GM19467 (cell line): ENCODE measurements at regions not wholly inside any gene's neighbourhood (a gene's known extent, or its start where the extent isn't known, plus 50 kb on each side); places are given as distances from the start of the nearest gene placed in this dataset.
A peak's percentile ranks its signal among the peaks of the same experiment; 100 is the strongest.

Source experiments
- ATAC-seq: cut with Tn5 transposase; IDR thresholded peaks from one replicate; pipeline ENCODE4 v1.9.1; 2021; ENCODE audit warnings: mild to moderate bottlenecking, moderate library complexity; ENCODE audit not compliant: unreplicated experiment

- ATAC-seq: no peak
Measured at GRCh38 chr1:110765640-110766335, 91.0 kb upstream of the KCNA3 start.

- no peak for ATAC-seq
Measured at GRCh38 chr1:110763149-110763548, 88.4 kb upstream of the KCNA3 start.

- no peak for ATAC-seq
Measured at GRCh38 chr1:110760321-110760720, 85.6 kb upstream of the KCNA3 start.

DNA sequence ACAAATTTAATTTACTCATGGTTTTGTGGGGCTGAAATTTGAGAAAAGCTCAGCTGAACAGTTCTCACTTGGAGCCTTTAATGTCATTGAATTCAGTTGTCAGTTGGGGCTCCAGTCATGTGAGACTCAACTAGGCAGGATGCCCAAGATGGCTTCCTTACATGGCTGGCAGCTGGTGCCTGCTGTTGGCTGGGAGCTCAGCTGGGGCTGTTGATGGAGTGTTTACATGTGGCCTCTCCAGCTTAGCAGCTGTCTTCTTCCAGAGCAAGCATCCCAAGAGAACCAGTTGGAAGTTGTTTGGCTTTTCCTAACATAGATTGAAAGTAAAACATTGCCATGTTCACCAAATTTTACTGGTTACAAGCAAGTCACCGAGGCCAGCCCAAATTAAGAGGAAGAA lies 81.8 kb upstream of the KCNA3 start:
- no peak for ATAC-seq

GRCh38 chr1:110752941-110753725 lies 78.4 kb upstream of the KCNA3 start:
- no peak for ATAC-seq

DNA sequence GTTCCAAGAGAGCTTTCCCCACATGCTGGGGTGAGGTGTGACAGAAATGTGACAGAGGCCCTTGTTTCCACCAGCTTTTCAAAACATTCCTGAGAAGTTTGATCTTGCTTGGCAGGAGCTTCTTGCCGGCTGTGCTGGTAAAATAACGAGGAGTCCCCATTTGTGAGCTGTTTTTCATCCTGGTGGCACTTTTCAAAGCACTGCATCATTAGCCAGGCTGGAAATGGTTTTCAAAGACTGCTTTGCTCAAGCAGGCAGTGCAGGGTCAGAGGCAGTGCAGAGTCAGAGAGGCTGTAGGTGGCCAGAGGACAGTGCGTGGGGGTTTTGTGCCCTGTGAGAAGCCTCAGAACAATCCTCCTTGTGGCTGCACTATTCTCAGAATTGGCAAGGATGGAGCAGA lies 75.8 kb upstream of the KCNA3 start:
- no peak for ATAC-seq

GRCh38 chr1:110749960-110750359 lies 75.2 kb upstream of the KCNA3 start:
- ATAC-seq: no peak

GRCh38 chr1:110746644-110747259 lies 72.0 kb upstream of the KCNA3 start:
- ATAC-seq: no peak

DNA sequence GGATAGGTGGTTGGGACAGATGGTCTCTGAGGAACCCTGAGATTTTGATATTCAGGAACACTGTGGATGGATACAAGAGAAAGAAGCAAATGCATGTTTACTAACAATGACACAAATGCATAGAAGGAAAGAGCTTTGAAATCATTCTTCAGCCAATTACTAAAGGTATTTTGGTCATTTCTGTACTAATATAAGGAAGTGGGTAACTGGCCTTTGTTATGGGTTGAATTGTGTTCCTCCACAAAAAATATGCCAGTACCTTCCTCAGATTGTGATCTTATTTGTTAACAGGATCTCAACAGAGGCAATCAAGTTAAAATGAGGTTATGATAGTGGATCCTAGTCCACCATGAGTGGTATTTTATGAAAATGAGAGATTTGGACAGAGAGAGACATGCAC lies 68.7 kb upstream of the KCNA3 start:
- no peak for ATAC-seq

- ATAC-seq: no peak
Measured at GRCh38 chr1:110736900-110737605, 62.3 kb upstream of the KCNA3 start.

DNA sequence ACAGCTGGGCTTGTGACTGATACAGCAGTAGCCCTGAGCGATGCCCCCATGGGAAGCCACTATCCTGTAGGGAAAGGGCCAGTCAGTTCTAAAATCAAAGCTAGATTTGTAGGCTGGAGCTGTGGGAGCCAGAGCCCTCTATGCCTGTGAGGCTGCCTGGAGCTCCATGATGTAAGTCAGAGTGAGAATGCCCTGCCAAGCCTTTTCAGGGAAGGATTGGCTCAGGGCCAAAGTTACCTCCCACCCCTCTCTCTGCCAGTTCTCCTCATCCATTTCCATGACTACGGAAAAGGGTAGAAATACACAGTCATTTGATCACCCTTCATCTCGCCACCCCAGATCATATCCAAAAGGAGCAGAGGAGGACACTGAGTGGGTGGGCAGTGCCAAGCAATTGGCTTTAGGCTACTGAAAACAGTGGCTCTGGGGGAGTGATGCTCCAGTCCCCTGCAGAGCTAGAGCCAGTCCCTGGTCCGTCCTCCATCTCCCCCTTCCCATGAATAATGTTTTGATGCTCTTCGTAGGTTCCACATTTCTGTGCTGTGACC lies 59.5 kb upstream of the KCNA3 start:
- ATAC-seq: no peak

DNA sequence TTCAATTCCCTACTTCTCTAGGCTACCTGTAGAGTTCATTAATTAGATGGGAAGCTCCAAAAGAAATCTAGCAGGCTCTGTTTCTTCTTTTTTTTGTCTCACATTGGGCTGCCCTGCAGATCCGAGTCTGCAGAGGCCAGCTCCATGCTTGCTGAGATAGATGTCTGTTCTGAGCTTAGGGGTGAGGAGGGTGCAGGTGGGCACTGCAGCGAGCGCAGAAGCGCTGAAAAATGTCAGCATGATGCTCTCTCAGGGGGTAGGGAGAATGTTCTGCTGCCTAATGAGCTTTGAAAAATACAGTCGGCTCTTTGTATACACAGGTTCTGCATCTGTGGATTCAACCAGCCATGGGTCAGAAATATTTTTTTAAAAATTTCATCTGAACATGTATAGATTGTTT lies 56.8 kb upstream of the KCNA3 start:
- no peak for ATAC-seq

DNA sequence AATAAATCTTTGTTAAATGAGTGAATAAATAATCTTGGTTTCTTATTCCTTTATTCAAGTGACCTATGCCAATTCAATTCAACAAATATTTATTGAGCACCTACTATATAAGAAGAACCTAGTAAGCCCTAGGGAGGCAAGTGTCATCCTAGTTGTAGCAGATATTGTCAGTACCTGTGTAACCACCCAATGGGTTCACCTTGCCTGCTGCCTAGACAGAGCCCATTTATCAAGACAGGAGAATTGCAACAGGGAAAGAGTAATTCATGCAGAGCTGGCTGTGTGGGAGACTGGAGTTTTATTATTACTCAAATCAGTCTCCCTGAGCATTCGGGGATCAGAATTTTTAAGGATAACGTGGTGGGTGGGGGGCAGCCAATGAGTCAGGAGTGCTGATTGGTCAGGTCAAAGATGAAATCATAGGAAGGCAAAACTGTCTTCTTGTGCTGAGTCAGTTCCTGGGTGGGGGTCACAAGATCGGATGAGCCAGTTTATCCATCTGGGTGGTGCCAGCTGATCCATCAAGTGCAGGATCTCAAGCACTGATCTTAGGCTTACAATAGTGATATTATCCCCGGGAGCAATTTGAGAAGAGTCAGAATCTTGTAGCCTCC lies 53.8 kb upstream of the KCNA3 start:
- no peak for ATAC-seq

DNA sequence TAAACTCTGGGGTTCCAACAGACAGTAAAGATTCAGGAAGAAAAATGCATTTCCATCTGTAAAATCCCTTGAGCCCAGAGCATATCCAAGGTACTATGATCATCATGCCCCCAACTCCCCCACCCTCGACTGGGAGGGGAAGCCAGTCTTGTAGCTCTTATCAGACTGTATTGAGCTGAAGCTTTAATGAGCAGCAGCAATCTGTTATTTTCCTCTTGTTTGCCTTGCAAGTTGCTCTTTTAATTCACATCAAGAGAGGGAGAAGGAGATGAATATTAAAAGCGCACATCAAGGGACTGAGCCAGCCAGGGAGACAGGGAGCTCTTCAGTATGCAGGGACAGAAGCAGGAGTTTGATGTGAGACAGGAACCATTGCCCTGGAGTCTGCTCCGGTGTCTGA lies 52.5 kb upstream of the KCNA3 start:
- no peak for ATAC-seq

DNA sequence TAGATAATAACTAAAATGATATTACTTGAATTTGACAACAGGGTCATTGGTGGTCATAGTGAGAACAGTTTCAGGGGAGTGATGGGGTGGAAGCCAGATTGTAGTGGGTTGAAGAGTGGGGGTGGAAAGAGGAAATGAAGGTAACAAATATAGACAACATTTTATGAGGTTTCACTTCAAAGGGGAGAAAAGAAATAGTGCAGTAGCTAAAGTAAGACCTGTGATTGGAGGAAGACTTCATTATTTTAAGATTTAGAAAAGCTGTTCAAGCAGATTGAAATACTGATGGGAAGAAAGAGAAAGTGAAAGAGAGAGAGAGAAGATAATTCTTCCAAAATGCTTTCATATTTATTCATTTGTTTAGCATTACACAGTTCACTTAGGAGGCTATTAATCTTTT lies 52.0 kb upstream of the KCNA3 start:
- peak; percentile 73 for ATAC-seq
